ENCODE measurements at regions not wholly inside any gene's neighbourhood (a gene's known extent, or its start where the extent isn't known, plus 50 kb on each side); places are given as distances from the start of the nearest gene placed in this dataset.

DNA sequence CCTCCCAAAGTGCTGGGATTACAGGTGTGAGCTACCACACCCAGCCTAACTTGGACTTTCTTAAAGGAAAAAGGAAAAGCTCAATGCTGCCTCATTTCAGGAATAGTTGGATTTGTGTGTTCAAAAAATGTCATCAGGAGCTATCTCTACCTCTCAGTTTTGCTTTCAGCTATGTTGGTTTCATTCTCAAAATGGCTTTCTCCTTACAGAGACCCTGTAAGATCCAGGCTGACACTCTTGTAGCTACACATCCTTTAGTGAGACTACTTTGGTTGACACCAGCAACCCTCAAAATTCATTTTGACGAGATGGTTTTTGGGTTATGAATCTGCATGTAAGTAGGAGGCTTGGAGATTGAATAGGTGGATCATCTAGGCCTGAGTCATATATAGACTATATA is 269.7 kb upstream of the SORCS1 start:
- DNase-seq (ENCODE audit: low spot score in 2 of 2), result no peak
- no peak for FAIRE-seq

DNA sequence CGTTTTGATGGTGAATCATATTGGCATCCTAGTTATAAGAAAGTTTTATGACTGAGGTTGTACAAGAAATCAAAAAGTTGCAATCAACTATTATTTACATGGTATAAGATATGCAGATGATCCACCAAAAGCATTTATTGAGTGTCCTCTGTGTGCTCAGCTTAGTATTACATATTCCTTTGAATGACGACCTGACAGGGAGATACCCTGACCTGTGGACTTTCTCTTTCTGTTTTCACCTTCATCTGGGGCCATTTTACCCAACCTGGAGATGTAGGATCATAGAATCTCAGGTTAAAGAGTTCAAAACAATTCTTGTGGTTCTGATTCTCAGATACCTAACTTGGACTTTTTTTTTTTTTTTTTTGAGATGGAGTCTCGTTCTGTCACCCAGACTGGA is 269.1 kb upstream of the SORCS1 start:
- FAIRE-seq (no peak), DNase-seq (ENCODE audit: low spot score in 2 of 2) (no peak)

DNA sequence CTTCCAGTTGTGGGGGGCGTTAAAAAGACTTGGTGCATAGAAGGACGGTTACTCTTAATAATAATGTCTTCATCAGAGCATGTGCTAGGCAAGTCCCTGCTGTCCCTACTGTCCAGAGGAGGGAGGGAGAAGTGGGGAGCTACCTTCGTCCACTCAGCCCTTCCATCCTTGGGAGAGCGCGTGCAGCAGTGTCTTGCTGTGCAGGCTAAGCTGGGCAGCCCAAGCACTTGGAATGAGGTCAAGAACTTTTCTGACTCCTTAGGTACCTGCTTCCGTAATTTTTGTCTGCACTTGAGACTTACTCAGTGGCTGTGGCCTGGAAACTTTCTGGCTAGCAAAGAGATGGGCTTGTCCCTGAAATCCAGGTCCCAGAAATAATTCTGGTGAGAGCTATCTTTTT is 265.9 kb upstream of the SORCS1 start:
- DNase-seq (ENCODE audit: low spot score in 2 of 2), result no peak
- no peak for FAIRE-seq

DNA sequence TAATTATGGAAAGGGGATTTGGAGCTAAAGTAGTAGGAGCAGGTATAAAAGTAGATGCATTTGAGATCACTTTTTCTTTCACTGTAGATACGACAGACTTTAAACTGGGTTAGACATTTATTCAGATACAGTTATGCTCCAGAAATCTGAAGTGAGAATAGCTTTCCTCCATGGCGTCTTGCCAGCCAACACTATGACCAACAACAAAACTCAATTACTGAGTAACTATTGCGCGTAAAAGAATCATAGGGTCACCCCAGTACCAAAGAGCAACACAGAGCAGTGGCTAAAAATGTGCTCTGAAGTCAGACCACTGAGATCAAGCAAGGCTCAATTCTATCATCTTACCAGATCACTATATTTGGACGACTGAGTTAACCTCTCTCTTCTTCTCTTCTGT is 262.5 kb upstream of the SORCS1 start:
- no peak for DNase-seq (ENCODE audit: low spot score in 2 of 2)
- FAIRE-seq, result no peak

DNA sequence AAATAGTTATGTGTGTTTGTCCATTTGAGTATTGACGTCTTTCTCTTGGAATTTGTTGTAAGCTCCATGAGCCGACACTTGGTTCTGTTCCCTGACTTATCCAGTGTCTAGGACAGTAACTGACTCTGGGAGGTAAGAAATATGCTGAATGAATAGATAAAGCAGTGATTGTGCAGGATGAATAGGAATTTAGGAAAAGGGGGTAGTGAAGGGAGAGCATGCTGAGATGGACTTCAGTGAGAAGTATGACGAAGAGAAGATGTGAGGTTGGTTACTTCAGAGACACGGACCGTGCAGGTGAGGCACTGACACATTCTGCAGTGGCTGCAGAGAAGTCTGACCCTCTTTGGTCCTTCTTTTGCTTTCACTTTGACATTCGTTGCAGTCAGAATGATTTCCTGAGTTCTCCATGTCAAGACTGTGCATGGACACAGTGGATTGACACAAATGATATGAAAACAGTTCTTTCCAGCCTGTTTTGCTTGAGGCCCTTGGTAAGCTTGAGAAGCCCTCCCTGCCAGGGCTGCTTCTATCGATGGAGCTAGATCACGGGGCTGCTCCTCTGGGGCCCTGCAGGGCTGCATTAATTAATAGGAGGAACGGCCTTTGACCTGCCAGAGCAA is 261.5 kb upstream of the SORCS1 start:
- DNase-seq (ENCODE audit: low spot score in 2 of 2) (no peak), FAIRE-seq (no peak)

DNA sequence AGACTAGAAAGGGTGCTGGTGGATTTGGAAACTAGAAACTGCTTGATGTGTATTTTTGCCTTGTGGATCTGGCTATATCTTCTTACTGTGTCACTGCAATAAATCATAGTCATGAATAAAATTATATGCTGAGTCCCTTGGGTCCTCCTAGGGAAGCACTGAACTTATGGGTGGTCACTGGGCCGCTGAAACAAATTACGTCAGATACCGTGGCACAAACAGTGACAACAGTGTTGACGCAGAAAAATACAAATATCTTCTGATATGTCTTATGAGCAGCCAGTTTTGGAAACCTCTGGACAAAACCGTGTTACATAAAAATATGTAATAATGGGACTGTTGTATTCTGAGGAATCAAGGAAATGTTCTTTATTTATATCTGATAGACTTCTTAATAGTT is 260.1 kb upstream of the SORCS1 start:
- FAIRE-seq (no peak), DNase-seq (ENCODE audit: low spot score in 2 of 2) (no peak)

DNA sequence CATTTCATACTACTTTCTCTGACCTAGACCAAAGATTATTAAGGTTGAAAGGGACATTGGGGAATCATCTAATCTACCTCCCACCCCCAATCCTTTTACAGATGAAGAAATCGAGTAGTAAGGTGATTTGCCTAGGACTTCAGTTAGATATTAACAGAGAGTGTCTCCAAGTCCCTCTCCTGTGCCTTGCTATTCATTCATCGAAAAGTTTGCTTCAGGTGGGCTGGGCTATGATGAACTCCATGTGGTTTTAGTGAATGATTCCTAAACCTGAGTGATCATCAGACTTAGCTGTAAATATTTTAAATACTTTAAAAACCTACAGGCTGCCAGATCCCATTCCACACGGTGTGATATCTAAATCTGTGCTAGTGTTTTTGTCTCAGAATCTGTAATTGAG is 259.4 kb upstream of the SORCS1 start:
- no peak for DNase-seq (ENCODE audit: low spot score in 2 of 2)
- FAIRE-seq, result no peak

DNA sequence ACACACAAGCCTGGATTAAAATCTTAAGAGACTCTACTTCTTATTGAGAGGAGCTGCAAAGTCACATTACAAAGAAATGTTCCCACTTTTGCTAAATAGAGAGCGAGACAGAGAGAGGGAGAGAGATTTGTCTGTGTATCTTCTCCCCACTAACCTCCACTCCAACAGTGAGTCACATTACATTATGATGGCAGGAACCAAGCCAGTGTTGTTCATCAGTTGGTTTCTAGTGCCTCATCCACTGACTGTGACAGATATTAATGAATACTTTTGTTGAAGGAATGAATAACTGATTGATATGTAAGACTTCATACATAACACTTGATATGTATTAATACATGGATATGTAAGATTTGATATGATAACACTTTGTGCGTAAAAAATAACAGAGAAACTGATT is 258.2 kb upstream of the SORCS1 start:
- DNase-seq (ENCODE audit: low spot score in 2 of 2) (no peak), FAIRE-seq (no peak)

DNA sequence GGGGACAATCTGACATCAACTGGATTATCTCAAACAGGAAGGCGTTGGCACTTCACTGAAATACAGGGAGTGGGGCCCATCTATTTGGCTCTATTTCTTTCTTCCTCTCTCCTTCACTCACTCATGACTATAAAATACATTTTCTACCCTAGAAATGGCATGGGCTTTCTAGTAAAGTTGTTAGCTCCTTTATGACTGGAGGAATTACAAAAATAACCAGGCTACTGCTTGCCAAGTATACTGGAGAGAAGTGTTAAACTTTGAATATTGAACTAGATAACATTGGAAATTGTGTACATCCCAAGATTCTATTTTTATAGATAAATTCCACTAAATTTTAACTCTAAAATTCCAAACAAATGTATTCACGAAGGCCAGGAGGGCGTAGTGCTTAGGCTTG is 255.7 kb upstream of the SORCS1 start:
- DNase-seq (ENCODE audit: low spot score in 2 of 2) (no peak), FAIRE-seq (no peak)

DNA sequence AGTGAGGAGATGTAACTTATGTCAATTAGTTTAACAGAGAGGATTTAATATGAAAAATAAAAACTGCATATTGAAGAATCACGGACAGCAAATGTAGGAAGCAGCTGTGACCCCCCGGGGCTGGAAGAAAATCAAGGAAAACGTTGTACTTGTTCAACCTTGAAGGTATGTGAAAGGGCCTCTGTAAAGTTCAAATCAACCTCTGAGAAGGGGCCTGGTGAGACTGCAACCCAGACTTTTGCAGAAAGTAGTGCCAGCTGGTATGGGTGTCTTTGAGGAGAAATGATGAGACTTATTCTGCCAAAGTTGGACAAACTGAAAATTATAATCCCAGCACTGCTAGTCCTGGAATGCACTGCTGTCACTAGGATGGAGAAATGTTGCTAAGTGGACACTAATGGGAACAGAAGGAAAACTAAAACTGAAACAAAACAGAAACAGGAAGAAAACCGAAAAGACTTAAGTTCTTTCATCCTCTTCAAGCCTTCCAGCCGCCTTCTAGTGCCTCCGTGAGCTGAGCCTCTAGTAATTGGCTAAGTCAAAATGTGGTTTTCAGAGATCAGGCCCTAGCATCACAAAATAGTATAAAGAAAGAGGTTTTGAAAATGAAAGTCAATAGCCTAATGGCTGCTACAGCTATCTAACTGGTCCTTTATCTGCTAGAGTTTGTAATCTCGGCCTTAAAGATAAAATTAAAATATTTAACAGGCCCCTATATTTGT is 253.7 kb upstream of the SORCS1 start:
- no peak for FAIRE-seq
- DNase-seq (ENCODE audit: low spot score in 2 of 2), result no peak

DNA sequence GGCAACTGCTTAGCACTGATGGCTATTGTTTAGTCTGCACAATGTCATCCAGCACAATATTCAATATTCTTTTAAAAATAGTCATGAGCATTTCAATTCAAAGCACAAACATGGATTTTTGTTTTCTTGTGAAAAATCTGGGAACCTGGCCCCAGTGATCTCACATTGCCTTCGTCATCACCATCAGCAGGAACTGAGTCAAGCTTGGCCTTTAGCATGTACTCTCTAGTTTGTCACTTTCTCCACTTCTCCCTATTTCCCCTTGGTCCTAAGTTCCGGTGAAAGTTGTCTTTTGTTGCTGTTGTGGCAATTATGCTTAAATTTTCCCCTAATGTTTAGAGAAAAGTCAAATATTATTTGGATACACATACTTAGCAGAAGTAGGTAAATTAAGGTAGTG is 252.9 kb upstream of the SORCS1 start:
- FAIRE-seq (no peak), DNase-seq (ENCODE audit: low spot score in 2 of 2) (no peak)

DNA sequence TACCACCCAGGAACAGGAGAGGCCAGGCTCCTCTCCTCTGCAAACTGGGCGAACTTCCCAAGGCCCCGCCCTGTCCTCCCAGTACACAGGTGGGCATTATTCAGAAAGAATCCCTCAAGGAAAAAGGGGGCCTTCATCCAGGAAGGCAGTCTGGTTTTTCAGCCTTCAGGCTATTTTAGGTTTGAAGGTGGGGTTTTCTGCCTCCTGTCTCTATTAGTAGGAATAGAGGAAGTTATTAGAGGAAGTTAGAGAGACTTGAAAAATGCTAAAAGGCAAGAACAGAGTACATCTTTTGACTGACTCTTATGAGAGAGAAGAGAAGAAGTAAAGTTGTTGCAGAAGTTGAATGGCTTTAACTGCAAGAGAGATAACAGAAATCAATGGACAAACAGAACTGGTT is 250.9 kb upstream of the SORCS1 start:
- FAIRE-seq (no peak), DNase-seq (ENCODE audit: low spot score in 2 of 2) (no peak)

DNA sequence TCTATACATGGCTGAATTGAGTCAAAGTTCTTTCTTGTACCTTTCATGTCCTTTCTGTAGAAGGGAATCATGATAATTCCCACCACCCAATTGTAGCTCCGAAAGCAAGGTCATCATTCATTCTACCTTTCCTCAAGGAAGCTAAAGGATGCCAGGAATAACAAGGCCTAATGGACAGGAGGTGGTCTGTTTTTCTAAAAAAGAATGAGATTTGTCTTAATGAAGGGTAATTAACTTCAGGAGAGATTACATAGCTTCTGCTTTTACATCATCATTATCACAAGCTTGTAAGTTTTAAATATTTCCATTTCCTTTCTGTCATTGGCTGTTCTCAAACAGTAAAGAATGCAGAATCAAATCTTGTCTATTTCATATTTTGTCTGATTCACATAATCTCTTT is 249.5 kb upstream of the SORCS1 start:
- DNase-seq (ENCODE audit: low spot score in 2 of 2), result no peak
- FAIRE-seq, result no peak

DNA sequence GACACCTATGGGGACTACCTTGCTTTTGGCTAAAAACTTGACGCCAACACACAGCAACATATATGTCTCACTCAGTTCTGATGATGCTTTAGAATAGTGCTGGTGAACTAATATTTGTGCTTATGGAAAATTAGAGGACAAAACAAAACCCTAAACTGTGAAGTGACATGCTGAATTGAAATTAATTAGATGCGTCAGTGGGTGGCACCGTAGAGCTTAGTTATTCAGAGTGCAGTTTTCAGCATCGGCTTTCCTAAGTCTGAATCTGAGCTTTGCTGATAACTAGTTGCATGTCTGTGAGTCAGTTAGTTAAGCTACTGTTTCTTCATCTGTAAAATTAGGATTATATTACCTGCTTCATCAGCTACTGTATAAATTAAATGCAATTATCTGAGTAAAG is 245.0 kb upstream of the SORCS1 start:
- DNase-seq (ENCODE audit: low spot score in 2 of 2), result no peak
- no peak for FAIRE-seq

DNA sequence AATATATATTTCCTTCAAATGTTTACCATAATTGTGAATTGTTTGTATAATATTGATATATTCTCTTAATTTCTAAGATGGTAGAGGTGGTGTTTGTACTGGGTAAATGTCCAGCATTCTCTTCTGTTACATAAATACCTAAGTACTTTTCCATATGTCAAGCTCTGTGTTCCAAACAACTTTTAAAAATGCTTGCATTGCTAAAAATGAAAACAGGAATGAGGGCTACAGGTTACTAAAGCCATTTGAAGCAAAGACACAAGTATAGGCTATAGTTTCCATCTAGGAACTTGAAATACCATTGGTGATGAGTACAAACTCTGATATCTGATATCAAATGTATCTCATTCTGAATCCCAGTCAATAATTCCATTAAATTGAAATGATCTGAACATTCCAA is 233.6 kb upstream of the SORCS1 start:
- DNase-seq (ENCODE audit: low spot score in 2 of 2) (no peak), FAIRE-seq (no peak)

DNA sequence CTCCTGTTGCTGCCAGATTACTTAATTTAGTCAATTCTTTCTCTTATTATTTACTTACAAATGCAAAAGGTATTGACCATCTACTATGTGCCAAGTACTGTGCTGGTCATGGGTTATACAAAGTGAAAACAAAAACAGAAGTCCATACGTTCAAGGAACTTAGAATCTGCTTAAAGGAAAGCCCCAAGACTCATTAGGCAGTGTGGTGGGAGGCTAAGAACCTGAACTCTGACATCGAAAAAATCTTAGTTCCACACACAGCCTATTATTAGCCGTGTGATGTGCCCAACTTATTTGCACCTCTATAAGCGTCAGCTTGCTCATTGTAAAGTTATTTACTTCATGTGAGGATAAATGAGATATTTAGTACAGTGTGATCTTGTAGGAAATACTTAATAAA is 227.4 kb upstream of the SORCS1 start:
- DNase-seq (ENCODE audit: low spot score in 2 of 2), result no peak
- FAIRE-seq, result no peak

DNA sequence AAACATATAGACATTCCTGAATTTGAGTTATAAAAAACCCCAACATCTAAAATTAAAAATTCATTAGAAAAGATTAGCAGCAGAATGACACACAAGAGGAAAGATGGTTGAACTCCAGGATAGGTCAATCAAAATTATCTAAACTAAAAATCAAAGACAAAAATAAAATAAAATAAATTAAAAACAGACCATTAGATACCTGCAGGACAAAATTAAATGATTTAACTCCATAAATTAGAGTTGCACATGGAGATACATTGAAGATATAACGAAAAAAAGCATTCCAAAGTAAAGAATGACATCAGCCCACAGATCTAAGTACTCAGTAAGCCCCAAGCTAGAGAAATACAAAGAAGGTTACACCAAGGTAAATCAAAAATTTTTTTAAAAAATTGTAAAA is 226.1 kb upstream of the SORCS1 start:
- FAIRE-seq, result no peak
- no peak for DNase-seq (ENCODE audit: low spot score in 2 of 2)

DNA sequence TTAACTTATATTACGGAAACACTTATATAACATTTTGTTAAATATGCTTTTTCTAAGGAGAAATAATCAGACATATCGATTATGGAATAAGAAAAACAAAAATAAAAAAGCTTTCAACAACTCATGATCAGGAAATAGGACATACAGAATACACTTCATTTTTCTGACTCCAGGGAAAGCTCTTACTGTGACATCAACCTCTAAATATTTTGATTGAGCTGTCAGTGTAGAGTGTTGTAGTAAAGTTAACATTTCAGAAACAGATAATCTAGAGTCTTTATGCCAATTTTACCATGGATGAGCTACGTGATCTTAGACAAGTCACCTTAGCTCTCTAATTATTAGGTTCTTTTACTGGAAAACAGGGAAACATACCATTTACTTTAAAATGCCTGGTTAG is 218.9 kb upstream of the SORCS1 start:
- DNase-seq (ENCODE audit: low spot score in 2 of 2) (no peak), FAIRE-seq (no peak)

DNA sequence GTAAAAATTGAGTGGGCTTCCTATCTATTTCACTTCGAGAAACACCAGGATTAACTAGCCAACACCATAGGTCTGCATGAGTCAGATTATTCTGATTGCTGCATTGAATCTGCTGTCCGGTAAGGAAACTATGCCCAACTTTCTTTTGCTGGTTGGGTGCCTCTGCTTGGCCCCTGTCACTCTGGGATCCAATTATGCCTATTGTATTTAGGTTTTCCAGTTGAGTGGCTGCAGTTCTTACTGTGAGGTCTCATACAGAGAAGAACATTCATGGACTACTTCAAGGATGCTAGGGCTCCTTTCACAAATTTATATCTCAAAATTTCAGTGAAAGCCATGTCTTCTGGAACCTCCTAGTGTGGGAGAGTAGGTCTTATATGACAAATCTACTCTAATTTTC is 215.1 kb upstream of the SORCS1 start:
- DNase-seq (ENCODE audit: low spot score in 2 of 2), result no peak
- FAIRE-seq, result no peak

DNA sequence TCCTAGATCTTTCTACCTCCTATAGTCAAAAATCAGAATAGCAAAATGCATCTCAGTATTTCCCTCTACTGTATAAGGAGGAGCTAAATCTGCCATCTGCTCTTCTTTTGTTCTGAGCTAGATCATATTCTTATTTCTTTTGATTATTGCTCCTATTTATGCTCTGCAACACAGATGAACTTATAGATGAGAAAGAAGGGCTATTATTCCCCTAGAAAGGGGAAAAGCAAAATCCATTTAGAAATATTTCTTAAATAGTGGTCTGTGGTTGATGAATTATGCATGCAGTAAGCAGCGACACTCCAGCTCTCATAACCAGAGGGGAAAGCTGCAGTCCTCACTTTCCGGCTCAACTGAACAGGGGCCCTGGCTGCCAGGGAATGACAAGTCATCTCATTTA is 207.3 kb upstream of the SORCS1 start:
- FAIRE-seq, result no peak
- DNase-seq (ENCODE audit: low spot score in 2 of 2), result no peak

DNA sequence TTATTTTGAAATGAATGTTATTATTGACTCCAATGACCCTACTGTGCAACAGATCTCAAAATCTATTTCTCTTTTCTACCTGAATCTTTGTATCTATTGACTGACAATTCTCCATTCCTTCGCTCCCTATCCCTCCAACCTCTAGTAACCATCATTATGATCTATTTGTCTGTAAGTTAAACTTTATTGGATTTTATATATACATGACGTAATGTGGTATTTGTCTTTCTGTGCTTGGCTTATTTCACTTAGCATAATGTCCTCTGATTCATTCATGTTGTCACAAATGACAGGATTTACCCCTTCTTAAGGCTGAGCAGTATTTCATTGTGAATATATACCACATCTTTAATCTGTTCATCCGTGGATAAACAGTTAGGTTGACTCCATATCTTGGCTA is 200.4 kb upstream of the SORCS1 start:
- DNase-seq (ENCODE audit: low spot score in 2 of 2), result no peak
- FAIRE-seq, result no peak

DNA sequence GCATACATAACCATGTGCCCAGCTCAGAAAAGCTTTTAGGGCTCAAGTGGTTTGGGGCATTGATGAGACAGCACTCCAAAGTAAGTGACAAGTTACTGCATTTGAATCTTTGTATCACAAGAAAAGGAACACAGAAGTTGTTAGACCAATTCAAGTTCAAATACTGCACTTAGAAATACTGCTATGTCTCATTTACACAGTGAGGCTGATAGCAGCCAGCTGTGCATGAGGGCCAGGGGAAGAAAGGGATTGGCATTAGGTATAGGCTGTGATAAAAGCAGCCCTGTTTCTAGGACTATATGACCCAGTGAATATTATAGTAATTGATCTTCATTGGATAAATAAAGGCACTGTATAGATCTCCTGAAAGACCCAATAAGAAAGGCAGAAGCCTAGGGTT is 197.8 kb upstream of the SORCS1 start:
- no peak for FAIRE-seq

DNA sequence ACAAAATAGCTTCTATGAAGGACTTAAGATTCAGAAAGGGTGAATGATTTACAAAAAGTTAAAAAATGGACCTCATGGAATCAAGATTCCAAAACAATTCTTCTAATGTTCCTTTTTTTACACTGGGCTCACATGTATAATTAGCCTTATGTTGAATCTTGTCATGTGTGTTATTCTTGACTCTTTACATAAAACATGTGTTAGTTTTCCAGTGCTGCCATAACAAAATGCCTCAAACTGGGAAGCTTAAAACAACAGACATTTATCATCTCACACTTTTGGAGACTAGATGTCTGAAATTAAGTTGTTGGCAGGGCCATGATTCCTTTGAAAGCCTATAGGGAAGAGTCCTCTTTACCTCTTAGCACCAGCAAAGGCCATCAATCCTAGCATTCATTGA is 192.5 kb upstream of the SORCS1 start:
- FAIRE-seq (no peak), DNase-seq (ENCODE audit: low spot score in 2 of 2) (no peak)

More for the DNA sequence above, 197.8 kb upstream of the SORCS1 start:
- no peak for DNase-seq (ENCODE audit: low spot score in 2 of 2)

All from frontal cortex (tissue), 3 donors.